NB4 (cell line): ENCODE measurements at regions not wholly inside any gene's neighbourhood (a gene's known extent, or its start where the extent isn't known, plus 50 kb on each side); places are given as distances from the start of the nearest gene placed in this dataset.

Experiments
- MYC ChIP-seq: IDR thresholded peaks from 2 replicates; pipeline ENCODE4 v1.6.1; 2011; ENCODE audit warnings: low read depth, low read length
- POLR2A ChIP-seq: IDR thresholded peaks from 2 replicates; pipeline ENCODE4 v1.6.1; 2011; ENCODE audit warnings: mild to moderate bottlenecking; ENCODE audit not compliant: insufficient read length; ENCODE audit errors: extremely low read depth
- TF ChIP-seq, protein P1 (sequence below): IDR thresholded peaks from one replicate; pipeline ENCODE4 v1.5.1; 2012; ENCODE audit warnings: low read depth, low read length

DNA sequence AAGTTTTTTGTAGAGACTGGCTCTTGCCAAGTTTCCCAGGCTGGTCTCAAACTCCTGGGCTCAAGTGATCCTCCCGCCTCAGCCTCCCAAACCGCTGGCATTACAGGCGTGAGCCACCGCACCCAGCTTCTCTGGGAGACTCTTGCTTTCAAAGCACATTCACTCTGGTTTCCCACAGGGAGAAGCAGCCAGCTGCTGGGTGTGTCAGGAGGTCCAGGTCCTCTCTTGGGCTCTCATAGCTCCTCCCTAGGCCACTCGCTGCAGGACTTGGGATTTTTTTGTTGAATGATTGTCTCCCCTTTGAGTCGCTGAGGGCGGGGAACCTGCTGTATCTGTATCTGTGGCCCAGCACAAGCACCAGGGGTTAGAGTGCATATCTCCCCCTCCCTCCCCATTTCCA, 68.4 kb upstream of the RAPGEF1 start:
- TF ChIP-seq, protein P1, sequence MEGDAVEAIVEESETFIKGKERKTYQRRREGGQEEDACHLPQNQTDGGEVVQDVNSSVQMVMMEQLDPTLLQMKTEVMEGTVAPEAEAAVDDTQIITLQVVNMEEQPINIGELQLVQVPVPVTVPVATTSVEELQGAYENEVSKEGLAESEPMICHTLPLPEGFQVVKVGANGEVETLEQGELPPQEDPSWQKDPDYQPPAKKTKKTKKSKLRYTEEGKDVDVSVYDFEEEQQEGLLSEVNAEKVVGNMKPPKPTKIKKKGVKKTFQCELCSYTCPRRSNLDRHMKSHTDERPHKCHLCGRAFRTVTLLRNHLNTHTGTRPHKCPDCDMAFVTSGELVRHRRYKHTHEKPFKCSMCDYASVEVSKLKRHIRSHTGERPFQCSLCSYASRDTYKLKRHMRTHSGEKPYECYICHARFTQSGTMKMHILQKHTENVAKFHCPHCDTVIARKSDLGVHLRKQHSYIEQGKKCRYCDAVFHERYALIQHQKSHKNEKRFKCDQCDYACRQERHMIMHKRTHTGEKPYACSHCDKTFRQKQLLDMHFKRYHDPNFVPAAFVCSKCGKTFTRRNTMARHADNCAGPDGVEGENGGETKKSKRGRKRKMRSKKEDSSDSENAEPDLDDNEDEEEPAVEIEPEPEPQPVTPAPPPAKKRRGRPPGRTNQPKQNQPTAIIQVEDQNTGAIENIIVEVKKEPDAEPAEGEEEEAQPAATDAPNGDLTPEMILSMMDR: no peak
- TF ChIP-seq MYC (no peak), POLR2A (no peak)
